GM19467 (cell line): ENCODE measurements at regions not wholly inside any gene's neighbourhood (a gene's known extent, or its start where the extent isn't known, plus 50 kb on each side); places are given as distances from the start of the nearest gene placed in this dataset.

Source experiments
- ATAC-seq: cut with Tn5 transposase; IDR thresholded peaks from one replicate; pipeline ENCODE4 v1.9.1; 2021; ENCODE audit warnings: mild to moderate bottlenecking, moderate library complexity; ENCODE audit not compliant: unreplicated experiment

DNA sequence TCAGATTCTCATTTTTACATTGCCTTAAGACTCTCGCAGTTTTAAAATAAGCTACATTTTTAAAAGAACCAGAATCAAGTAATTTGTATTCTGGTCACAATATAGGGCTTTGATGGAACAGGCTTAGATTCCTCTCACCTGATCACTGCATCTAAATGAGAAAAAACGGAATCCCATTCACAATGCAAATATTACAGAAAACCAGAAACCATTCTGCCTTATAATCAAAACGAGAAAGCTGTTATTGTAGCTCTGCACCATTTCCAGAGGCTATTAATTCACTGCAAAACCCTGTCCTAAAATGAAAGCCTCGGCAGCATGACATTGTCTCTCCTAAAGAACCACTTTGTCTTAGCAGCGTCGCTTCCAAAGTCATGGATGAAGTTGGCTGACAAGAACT lies 116.1 kb upstream of the ZNF366 start:
- ATAC-seq: no peak

DNA sequence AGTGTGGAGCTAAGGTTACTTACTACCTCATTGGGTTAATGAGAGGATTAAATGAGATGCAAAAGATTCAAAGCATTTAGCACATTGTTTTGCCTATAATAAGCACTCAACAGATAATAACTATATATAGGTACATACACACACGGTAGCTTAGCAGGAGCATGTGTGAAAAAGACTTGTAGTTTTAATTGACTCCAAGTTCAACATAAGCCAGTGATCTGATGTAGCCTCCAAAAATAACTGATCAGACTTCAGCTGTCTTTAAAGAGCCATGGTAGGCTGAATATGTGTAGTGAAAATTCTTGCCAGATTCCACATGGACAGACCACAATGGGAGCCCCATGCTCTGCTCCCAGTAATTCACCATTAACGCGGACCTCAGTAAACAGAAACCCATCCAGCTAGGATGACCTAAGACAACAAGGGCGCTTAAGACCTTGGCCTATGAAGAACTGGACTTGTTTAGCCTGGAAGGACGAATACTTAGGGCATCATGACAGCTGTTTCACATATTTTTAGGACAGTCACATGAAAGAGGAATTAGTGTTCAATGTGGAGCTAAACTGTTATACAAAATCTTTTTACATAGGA lies 115.1 kb upstream of the ZNF366 start:
- no peak for ATAC-seq

DNA sequence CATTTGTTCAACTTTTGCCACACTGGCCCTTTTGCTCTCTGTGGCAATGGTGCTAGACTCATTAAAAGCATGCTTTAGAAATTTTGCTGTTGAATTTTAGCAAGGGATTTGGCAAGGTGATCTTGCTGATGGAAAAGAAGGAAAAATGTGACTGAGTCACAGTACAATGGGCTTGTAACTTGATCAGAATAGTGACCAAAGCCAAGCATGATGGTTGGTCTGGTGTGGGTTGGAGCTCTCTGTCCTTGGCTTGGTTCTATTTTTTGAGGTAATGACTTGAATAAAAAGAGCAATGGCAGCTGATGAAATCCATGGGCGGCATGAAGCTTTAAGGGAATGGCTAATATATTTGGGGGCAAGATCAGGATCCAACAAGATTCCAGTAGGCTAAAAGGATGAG lies 114.4 kb upstream of the ZNF366 start:
- ATAC-seq: no peak

DNA sequence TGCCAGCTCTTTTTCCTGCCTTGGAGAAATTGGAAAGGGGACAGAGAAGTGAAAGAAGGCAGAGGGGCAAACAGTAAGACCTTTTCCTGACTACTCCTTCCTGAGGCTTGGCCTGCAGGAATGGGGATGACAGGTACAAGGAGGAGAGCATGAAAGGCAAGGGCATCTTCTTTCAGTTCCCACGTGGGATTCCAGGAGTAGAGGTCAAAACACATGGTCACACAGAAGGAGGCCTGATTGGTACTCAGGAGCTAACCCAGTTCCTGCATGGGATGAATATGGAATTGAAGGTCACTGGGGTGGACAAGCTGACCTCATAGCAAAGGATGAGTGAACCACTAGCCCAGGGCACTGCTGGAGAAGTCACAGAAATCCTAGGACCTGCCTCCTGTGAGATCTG lies 112.5 kb upstream of the ZNF366 start:
- ATAC-seq: no peak

GRCh38 chr5:72619251-72619650 lies 112.0 kb upstream of the ZNF366 start:
- ATAC-seq: no peak

DNA sequence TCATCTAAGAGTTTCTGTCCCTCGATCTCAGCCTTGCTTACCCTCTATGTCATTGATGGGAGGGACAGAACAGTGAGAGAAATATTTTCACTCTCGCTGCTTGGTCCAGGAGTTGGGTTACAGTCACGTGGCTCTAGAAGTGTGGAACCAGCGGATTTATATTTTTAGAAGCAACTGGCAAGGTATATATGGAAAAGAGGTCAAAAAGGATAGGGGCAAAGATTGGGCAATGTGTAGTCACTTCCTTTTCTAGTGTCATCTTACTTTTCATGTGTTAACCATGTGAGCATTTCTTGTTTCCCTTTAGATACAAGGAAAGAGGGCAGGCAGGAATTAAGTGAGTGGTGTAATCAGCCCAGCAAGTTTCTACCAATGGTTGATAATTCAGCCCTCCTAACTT lies 111.5 kb upstream of the ZNF366 start:
- no peak for ATAC-seq

DNA sequence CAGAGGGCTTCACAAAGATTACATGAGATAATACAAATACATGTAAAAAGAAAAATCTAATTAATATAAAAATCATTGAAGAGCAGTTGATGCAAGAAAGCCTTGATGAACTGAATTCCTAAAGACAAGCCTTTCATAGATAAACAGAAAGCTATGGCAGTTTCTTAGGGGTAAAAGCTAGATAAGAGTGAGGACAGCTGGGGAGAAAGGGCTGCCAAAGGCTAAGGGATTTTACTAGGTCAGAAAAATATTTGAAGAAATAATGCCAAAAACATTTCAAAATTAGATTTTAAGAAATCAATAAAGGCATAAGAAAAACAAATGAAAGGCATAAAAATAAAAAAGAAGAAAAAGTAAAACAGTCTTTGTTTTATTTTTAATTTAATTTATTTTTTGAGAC lies 107.9 kb upstream of the ZNF366 start:
- ATAC-seq: no peak

DNA sequence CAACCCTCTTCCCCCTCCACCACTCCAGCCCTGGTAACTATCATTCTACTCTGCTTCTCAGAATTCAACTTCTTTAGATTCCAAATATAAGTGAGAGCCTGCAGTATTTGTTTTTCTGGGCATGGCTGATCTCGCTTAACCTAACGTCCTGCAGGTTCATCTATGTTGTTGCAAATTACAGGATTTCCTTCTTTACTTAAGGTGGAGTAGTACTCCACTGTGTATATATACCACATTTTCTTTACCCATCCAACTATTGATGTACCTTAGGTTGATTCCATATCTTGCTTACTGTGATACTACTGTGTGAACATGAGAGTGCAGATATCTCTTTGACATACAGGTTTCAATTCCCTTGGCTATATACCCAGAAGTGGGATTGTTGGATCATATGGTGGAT lies 106.3 kb upstream of the ZNF366 start:
- no peak for ATAC-seq

- no peak for ATAC-seq
Observed at GRCh38 chr5:72612810-72613209, 105.6 kb upstream of the ZNF366 start.

GRCh38 chr5:72611118-72611730 lies 104.0 kb upstream of the ZNF366 start:
- ATAC-seq: peak; percentile 94

- no peak for ATAC-seq
Observed at GRCh38 chr5:72608926-72609325, 101.7 kb upstream of the ZNF366 start.

GRCh38 chr5:72608297-72608696 lies 101.1 kb upstream of the ZNF366 start:
- no peak for ATAC-seq

DNA sequence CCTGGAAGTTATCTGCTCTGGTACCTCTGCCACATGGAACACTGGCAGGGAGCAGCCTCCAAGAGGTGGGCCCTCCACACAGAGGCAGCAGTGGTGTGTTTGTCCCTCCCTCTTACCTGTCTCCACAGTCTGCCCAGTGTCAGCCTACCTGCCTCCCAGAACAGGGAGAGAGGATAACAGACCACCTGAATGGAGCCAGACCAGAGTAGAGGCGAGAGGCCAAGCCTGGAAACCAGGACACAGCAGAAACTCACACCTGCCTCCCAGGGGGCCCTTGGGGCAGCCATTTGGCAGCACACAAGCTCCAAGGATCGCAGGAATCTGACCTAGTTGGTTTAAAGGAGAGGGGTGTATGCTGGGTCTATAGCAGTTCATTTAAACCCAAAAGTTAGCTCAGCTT lies 100.2 kb upstream of the ZNF366 start:
- ATAC-seq: no peak

GRCh38 chr5:72606525-72606924 lies 99.3 kb upstream of the ZNF366 start:
- ATAC-seq: no peak

GRCh38 chr5:72605632-72606031 lies 98.4 kb upstream of the ZNF366 start:
- ATAC-seq: no peak

GRCh38 chr5:72604798-72605154 lies 97.6 kb upstream of the ZNF366 start:
- no peak for ATAC-seq

DNA sequence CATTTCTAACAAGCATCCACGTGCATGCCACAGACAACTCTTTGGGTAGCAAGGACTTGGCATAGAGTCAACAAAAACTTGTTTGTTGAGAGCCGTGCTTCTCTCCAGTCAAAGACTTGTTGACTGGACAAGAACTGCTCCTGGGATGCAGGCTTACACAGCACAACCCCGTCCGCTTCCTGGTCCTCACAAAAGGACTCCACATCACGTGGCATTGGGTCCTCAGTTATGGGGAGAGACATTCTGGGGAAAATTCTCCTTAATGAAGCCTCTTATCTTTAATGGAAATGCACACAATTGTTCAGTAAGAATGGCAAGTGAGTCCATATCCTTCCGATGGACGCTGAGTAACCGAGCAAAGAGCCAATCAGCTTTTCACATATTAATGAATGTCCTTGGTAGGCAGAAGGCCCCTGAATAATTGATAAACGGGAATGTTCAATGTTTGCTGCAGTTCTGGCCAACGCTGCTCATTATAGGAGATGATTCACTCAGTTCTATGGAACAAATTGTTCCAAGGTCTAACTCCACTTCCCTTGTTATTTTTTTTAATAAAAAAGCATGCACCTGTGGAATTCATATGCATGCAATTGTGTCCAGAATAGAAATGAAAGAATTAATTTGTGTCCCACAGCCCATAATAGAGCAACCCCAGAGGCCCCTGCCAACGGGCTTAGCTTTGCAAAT lies 97.0 kb upstream of the ZNF366 start:
- no peak for ATAC-seq

DNA sequence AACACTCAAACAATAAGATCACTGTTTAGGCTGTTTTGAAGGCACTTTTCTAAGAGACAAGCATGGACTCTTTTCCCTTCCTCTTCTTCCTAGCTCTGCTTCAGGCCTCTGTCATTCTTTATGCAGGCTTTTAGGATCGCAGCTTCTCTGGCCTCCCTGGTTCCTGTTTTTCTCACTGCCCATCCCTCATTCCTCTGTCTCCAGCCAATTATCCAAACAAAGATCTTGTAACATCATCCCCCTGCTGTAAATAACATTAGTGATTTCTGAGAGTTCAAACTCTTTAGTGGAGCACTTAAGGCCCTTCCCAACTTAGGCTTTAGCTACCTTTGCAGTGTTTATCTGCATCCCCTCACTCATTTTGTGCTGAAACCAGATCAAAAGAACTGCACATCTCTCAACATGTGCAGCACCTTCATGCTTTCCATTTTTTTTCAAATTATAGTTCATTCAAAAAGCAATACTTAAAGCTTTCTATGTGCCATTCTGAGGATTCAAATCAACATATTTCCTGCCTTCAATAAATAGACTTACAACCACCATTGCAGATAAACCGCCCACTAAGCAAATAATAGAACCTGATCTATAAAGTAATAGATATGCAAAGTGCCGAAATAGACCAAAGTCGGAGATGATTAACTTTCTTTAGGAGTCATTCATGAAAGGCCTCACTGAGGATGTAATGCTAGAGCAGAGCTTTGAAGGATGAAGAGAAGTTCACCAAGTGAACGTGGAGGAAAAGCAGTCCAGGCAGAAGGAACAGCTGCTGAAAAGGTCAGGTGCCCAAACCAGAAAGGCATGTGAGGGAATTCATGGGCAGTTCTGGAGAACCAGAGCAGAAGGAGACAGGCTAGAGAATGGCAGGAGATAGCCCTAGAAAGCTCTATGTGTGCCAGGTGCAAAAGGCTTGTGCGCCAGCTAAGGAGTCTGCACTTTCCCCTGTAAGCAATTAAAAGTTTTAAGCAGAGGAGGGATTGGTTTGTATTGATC lies 95.8 kb upstream of the ZNF366 start:
- ATAC-seq: no peak

- ATAC-seq: no peak
Observed at GRCh38 chr5:72601861-72602260, 94.7 kb upstream of the ZNF366 start.

DNA sequence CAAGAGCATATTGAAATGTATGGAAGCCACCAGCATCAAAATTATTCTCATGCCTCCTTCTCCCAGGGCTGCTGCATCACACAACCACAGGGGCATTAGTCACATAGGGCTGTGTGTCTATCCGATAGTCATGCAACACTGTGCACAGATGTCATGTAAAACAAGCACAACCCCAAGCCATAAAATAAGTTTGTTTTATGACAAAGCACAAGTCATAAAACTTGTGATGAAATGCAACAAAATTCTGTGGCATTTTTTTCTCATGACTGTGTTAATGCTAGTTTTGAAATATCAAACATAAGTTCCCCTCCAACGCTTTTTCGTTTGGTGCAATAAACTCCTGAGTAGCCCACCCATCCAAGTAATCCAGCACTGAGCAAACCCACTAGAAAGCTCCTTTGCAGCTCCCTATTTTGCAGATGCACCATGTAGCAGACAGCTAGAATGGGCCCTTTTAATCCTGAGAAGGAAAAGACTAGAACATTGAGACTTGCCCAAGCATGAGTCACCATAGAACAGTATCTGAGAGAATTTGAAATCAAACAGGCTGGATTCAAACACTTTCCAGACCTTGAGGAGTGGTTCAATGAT lies 93.3 kb upstream of the ZNF366 start:
- no peak for ATAC-seq
